Stimulated activated CD4-positive, alpha-beta T cell treated with anti-CD3 and anti-CD28 coated beads, Interleukin-12 subunit alpha, Interleukin-12 subunit beta, amount 100 ng/mL, for 4 hours (primary cell): ENCODE measurements at regions not wholly inside any gene's neighbourhood (a gene's known extent, or its start where the extent isn't known, plus 50 kb on each side); places are given as distances from the start of the nearest gene placed in this dataset.
A peak's percentile ranks its signal among the peaks of the same experiment; 100 is the strongest.
"Not testable (repeated sequence)": the region's sequence is repeated elsewhere in the genome, so short reads cannot be mapped to it uniquely, and the experiment has no call there.

Experiments
- DNase-seq: peaks from one replicate; pipeline ENCODE4 v3.0.0-alpha.2; 2020

DNA sequence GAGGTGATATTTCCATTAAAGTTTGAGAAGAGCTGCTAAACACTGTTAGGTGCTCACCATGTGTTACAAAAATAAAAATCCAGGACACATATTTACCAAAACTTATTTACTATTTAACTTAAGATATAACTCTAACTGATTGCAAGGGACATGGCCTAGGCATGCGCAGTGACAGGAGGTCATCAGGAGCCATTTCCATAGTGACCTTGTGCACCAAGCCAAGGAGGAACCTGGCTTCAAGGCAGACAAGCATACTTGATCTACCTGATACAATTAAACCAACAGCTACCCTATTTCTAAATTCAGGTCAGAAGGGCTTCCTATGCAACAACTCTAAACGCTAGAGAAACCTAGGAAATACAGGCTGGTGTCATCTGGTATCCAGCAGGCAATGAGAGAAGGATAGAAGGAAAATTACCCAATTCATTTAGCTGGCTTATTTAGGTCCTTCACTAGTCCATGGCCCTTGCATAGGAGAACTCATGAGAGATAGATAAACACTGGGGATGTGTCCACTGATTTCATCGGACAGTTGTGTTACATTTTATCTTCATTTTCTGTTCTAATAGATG is 134.4 kb downstream of the FOXB1 start:
- no peak for DNase-seq

- no peak for DNase-seq
These were observed 148.3 kb downstream of the FOXB1 start for GRCh38 chr15:60152386-60152785.

- no peak for DNase-seq
These were observed 150.7 kb downstream of the FOXB1 start for GRCh38 chr15:60154764-60155325.

DNA sequence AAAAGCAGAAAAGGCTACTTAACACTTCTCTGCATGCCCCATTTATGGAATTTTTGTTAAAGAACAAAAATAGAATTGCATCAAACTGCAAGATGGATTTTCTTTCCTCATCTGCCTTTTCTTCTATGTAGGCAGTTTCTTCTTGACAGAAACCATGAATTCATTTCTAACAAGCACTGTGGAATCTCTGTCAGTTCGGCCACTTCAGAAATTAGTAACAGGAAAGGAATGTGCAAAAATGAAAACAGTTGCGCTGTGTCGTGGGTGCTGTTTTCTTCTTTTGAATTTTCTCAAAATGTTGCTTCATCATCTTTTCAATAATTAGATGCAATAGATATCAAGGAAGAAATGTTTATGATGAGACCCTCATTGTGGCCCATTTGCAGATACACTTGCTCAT is 151.6 kb downstream of the FOXB1 start:
- no peak for DNase-seq

DNA sequence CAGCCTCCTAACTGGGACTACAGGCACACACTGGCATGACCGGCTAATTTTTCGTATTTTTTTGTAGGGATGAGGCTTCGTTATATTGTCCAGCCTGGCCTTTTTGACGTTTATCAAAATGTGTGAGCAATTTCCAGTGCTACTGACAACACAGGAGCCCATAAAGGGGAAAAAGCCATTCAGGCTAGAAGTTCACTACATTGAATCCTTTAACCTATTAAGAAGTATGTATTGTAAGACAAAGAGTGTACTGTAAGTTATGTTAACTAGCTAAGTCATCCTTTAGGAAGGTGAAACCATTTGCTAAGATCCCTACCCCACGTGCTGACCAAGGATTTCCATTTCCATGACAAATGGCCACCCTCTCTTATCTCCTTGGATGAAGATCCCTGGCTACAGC is 156.8 kb downstream of the FOXB1 start:
- no peak for DNase-seq

GRCh38 chr15:60161704-60162103 is 157.6 kb downstream of the FOXB1 start:
- DNase-seq, result no peak

- DNase-seq, result no peak
These were observed 158.3 kb downstream of the FOXB1 start for GRCh38 chr15:60162251-60162967.

DNA sequence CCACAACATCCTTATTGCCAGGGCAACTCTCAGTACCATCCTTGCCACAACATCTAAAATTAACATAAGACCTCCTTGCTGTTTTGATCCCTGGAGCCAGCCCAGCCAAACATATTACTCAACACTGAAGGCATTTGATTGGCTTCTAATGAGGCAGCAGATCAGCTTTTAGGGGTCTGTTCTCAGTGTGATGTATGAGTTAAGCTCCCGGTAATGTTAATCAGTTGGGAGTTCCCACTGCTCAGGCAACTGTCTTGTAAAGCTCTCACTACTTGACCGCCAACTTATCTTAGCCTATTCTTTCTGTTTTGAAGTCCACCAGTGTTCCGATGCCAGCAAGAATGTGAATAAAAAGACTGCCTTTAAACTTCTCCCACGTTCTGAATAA is 158.9 kb downstream of the FOXB1 start:
- no peak for DNase-seq

GRCh38 chr15:60165111-60165510 is 161.0 kb downstream of the FOXB1 start:
- no peak for DNase-seq

GRCh38 chr15:60172143-60172542 is 168.0 kb downstream of the FOXB1 start:
- DNase-seq, result no peak

- DNase-seq, result peak; percentile 2
These were observed 175.8 kb downstream of the FOXB1 start for GRCh38 chr15:60179786-60180391.

DNA sequence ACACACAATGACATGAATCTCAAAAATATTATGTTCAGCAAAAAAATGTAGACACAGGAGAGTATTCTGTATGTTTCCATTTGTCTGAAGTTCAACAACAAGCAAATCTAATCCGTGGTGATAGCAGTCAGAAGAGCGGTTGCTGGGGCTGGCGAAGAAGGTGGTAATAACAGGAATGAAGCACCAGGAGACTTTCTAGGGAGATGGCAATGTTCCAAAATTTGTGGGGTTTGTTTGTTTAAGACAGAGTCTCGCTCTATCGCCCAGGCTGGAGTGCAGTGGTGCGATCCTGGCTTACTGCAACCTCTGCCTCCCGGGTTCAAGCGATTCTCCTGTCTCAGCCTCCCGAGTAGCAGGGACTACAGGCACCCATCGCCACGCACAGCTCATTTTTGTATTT is 177.8 kb downstream of the FOXB1 start:
- DNase-seq, result not testable (repeated sequence)

DNA sequence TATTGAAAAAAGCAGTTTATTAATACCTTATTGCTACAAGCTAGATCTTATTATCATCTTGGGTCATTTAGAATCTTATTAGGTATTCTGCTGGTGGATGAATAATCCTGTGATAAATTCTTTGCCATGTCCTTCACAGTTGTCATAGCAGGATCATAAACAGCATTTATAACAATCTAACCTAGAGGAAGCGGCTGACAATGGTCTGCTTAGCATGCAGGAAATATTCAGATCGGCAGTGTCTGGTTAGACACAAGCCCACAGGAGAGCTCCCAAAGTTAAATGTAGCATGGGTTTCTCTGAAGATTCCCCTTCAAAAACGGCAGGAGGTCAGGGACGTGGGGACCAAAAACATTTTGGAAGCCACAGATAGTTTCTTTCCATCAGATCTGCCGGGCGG is 179.3 kb downstream of the FOXB1 start:
- no peak for DNase-seq

DNA sequence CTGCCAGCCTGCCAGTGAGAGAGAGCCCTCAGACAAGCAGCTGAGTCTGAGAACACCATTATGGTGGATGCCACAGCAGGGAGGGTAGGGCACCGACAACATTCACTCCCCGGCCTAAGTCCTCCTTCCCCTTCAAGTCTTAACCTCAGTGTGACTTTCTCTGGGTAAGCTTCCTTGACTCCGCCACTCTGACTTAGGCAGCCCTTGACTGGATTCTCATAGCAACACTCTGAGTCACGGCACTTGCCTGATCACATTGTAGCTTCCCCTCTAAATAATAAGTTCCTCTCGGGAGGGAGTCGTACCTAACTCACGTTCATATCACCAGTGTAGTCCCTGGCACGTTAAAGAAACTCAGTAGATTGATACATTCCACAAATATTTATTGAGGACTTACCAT is 180.5 kb downstream of the FOXB1 start:
- DNase-seq, result no peak

DNA sequence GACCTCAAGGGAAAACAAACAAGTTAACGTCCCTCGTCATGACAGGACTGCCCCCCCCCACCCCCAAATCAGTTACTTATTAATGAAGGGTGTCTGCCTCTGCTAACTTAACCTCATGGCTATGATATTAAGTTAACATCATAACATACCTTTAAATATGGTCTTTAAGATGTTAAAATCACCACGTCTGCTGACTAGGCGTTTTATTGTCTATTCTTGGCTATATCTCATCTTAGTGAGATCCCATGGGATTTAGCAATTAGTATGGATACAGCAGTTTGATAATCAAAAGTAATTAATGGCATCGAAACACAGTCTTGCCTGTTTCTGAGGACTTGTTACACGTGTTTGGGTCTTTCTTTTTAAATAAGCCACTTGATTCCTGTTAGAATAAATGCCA is 186.9 kb downstream of the FOXB1 start:
- no peak for DNase-seq

DNA sequence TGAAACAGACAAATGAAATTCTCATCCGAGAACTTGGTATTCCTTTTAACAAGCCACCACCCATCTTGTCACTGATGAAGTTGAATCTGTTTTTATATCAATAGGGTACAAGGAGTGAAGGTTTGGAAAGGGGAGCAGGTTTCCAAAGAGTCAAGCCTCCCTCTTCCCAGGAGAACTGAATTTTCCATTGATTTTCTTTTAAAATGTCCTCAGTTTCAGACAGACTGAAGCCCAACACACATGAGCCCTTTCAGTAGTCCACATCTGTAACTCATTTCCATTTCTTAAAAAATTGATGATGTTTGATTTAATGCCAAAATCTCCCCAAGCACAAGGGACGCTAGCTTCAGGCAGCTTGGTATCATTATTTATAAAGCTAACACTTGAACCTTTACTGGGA is 187.7 kb downstream of the FOXB1 start:
- no peak for DNase-seq

DNA sequence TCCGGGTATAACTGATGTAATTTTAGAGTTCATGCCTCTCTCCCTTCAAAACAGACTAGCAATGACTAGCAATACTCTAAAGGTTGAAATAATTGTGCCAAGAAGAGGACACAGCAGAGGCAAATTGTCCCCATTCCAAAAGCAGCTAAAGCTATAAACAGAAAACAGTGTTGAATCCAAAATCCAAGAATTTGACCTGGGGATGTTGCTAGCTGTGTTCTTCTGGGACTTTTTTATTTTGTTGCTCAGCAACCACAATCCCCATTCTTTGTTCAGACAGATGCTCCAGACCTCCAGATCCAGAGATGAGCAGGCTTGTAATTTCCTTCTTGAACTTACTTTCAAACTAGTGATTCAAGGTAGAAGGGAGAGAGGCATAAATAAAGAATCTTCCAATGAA is 191.5 kb downstream of the FOXB1 start:
- no peak for DNase-seq

- no peak for DNase-seq
These were observed 193.5 kb downstream of the ANXA2 start for GRCh38 chr15:60204131-60204885.

DNA sequence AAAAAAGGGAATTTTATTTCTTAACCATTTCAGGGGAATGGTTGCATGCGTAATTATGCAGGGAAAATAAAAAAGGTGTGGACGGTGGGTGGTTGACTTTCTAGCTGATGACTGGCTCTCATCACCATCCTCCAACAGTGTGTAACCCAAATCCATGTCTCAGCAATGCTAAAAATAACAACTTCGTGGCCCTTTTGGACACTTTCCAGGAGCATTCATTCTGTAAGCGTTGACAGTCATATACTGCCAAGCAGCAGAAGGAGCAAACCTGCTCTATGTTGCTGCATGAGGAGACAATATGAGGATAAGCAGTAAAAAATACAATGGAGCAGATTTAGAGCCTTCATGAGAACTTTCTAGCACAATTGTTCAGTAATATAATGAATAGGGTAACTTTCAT is 189.1 kb downstream of the ANXA2 start:
- no peak for DNase-seq

DNA sequence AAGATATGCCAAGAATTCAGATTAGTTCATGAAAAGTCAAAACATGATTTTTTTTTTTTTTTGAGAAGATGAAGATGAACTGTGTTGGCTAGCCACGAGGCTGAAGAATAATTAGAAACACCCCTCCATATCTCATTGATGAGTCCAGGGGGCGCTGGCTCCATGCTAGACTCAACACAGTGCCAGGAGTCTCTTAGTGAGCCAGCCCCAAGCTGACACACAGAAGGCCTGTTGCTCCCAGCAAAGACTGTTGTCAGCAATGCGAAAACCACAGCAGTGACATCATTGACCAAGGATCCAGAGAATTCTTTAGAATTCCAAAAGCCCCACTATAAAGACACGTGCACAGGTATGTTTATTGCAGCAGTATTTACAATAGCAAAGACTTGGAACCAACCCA is 185.2 kb downstream of the ANXA2 start:
- no peak for DNase-seq

- no peak for DNase-seq
These were observed 184.3 kb downstream of the ANXA2 start for GRCh38 chr15:60213377-60214000.

GRCh38 chr15:60214201-60214600 is 183.6 kb downstream of the ANXA2 start:
- DNase-seq, result no peak
